GM21786 (cell line): ENCODE measurements at regions not wholly inside any gene's neighbourhood (a gene's known extent, or its start where the extent isn't known, plus 50 kb on each side); places are given as distances from the start of the nearest gene placed in this dataset.
A peak's percentile ranks its signal among the peaks of the same experiment; 100 is the strongest.
"Not testable (repeated sequence)": the region's sequence is repeated elsewhere in the genome, so short reads cannot be mapped to it uniquely, and the experiment has no call there.

ENCODE experiments used
- ATAC-seq: cut with Tn5 transposase; IDR thresholded peaks from one replicate; pipeline ENCODE4 v1.9.1; 2021; ENCODE audit not compliant: unreplicated experiment

GRCh38 chrX:37075892-37076595 lies 67.9 kb downstream of the FAM47C start:
- peak; percentile 82 for ATAC-seq

DNA sequence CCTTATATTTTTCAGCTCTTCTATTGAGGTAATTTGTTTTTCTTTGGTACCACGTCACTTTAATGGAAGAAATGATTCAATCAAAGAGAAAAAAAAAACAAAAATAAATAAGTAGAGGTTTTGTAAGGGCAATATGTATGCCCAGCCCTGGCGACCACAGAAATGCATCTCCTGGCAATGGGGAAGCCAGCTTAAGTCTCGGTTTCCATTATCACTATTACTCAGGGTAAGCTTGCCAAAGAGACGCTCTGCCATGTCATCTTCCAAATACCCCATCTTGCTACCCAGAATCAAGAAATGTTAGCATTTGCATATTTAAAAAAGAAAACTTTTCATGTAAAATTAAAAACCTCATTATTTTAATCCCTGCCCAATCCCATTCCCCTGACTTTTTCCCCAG lies 68.8 kb downstream of the FAM47C start:
- no peak for ATAC-seq

GRCh38 chrX:37077646-37078433 lies 69.7 kb downstream of the FAM47C start:
- ATAC-seq = no peak

DNA sequence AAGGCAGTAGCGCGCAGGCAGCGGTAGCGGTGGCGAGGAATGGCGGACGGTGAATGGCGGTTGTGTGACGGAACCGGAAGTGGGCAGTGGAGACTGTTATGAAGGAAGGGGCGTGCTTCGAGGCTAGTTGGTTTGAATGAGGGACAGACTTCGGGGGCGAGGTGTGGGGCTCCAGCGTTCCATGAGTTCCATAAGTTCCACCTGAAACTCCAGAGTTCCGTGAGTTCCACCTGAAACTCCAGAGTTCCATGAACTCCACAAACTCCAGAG lies 70.2 kb downstream of the FAM47C start:
- no peak for ATAC-seq

DNA sequence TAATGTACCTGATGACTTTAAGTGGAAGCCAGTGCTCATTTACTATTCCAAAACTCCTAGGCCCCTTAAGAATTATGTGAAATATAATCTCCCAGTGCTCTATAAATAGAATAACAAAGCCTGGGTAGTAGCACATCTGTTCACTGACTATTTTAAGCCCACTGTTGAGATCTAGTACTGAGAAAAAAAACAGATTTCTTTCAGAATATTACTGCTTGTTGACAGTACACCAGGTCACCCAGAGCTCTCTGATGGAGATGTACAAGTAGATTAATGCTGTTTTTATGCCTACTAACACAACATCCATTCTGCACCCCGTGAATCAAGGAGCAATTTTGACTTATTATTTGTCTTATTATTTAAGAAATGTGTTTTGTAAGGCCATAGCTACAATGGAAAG lies 75.7 kb downstream of the FAM47C start:
- ATAC-seq = no peak

DNA sequence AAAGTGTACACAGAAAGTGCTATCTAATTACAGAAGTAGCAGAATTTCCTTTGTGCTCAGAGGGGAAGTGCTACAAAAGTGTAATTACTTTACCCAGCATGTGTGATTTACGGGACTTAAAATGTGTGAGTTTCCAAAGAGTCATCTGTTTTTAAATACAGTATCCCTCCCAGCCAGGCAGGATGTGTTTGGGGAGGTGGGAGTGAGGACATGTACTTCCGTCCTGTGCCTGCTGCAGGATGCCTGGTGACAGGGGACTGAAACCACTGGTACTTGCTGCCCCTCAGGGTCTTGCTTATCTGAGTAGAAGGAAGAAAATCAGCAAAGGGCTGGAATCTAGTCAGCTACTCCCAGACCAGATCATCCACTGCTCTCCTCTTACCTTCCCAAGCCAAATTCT lies 77.5 kb downstream of the FAM47C start:
- ATAC-seq = not testable (repeated sequence)

GRCh38 chrX:37086820-37087219 lies 78.7 kb downstream of the FAM47C start:
- not testable (repeated sequence) for ATAC-seq

DNA sequence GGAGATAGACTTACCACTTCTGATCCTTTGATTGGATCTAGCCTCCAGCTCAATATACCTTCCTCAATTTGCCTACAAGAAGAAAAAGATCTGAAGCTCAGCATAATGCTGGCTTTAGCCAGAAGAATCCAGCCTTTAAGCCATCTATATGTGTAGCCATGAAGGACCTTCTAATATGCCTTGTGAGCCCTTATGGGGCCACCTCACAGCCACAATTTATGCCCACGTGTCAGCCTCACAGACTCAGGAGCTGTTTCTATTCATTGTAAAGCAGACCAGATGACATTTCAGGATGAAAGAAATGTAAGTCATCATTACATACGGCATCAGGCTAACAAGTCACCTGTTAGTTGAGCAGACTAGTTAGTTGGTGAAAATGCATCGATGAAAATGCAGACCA lies 79.7 kb downstream of the FAM47C start:
- ATAC-seq = not testable (repeated sequence)

GRCh38 chrX:37088778-37089177 lies 80.6 kb downstream of the FAM47C start:
- ATAC-seq = not testable (repeated sequence)

- ATAC-seq = not testable (repeated sequence)
These were observed 82.0 kb downstream of the FAM47C start for GRCh38 chrX:37090142-37090541.

- not testable (repeated sequence) for ATAC-seq
These were observed 88.4 kb downstream of the FAM47C start for GRCh38 chrX:37096422-37097124.
